H9 (cell line): ENCODE measurements at regions not wholly inside any gene's neighbourhood (a gene's known extent, or its start where the extent isn't known, plus 50 kb on each side); places are given as distances from the start of the nearest gene placed in this dataset.

ENCODE experiments used
- DNase-seq: peaks from one replicate; pipeline ENCODE4 v3.0.0-alpha.2; 2017
- H2AFZ ChIP-seq: one replicate; pipeline ENCODE4 v1.6.1; 2013; ENCODE audit warnings: mild to moderate bottlenecking, low read length, control low read depth, moderate library complexity
- H2AK5ac ChIP-seq: 2 replicates; pipeline ENCODE4 v1.6.1; 2013; ENCODE audit warnings: low read length, control low read depth, mixed read lengths; ENCODE audit not compliant: insufficient read length
- H2BK120ac ChIP-seq: one replicate; pipeline ENCODE4 v1.6.1; 2013; ENCODE audit warnings: low read depth, mild to moderate bottlenecking, low read length, control low read depth, inconsistent platforms; ENCODE audit not compliant: poor library complexity, severe bottlenecking
- H2BK12ac ChIP-seq: 2 replicates; pipeline ENCODE4 v1.6.1; 2013; ENCODE audit warnings: low read length, control low read depth, mixed read lengths, low read depth; ENCODE audit not compliant: insufficient read length
- H2BK15ac ChIP-seq: 2 replicates; pipeline ENCODE4 v1.6.1; 2013; ENCODE audit warnings: low read depth, low read length, control low read depth
- H2BK20ac ChIP-seq: one replicate; pipeline ENCODE4 v1.6.1; 2013; ENCODE audit warnings: low read depth, mild to moderate bottlenecking, low read length, control low read depth, inconsistent platforms; ENCODE audit not compliant: poor library complexity, severe bottlenecking
- H2BK5ac ChIP-seq: 2 replicates; pipeline ENCODE4 v1.6.1; 2013; ENCODE audit warnings: low read length, control low read depth, mixed read lengths; ENCODE audit not compliant: insufficient read length
- H3K14ac ChIP-seq: 2 replicates; pipeline ENCODE4 v1.6.1; 2013; ENCODE audit warnings: low read length, control low read depth; ENCODE audit not compliant: insufficient read depth
- H3K18ac ChIP-seq: 2 replicates; pipeline ENCODE4 v1.6.1; 2013; ENCODE audit warnings: low read depth, mild to moderate bottlenecking, mixed read lengths, low read length, control low read depth; ENCODE audit not compliant: insufficient read length
- H3K23ac ChIP-seq: 2 replicates; pipeline ENCODE4 v1.6.1; 2013; ENCODE audit warnings: low read length, control low read depth, mixed read lengths, low read depth; ENCODE audit not compliant: insufficient read length
- H3K23me2 ChIP-seq: 2 replicates; pipeline ENCODE4 v1.6.1; 2013; ENCODE audit warnings: low read depth, mild to moderate bottlenecking, mixed read lengths, low read length, control low read depth; ENCODE audit not compliant: insufficient read length, poor library complexity, severe bottlenecking
- H3K27ac ChIP-seq: 2 replicates; pipeline ENCODE4 v1.5.1; 2013; ENCODE audit warnings: low read length, control low read depth, mixed read lengths, low read depth; ENCODE audit not compliant: insufficient read length
- H3K27me3 ChIP-seq: 2 replicates; pipeline ENCODE4 v1.6.1; 2013; ENCODE audit warnings: low read length, control low read depth, inconsistent platforms; ENCODE audit not compliant: insufficient read depth
- H3K4ac ChIP-seq: 2 replicates; pipeline ENCODE4 v1.6.1; 2013; ENCODE audit warnings: low read depth, mild to moderate bottlenecking, control low read depth, inconsistent platforms, low read length, moderate library complexity
- H3K4me1 ChIP-seq: 2 replicates; pipeline ENCODE4 v1.6.1; 2013; ENCODE audit warnings: low read length, control low read depth, inconsistent platforms; ENCODE audit not compliant: insufficient read depth
- H3K4me2 ChIP-seq: 2 replicates; pipeline ENCODE4 v1.6.1; 2013; ENCODE audit warnings: low read length, control low read depth, mixed read lengths; ENCODE audit not compliant: insufficient read length, insufficient read depth
- H3K56ac ChIP-seq: 2 replicates; pipeline ENCODE4 v1.6.1; 2013; ENCODE audit warnings: low read depth, mild to moderate bottlenecking, mixed read lengths, low read length, control low read depth; ENCODE audit not compliant: insufficient read length
- H3K79me1 ChIP-seq: 2 replicates; pipeline ENCODE4 v1.6.1; 2013; ENCODE audit warnings: low read depth, mild to moderate bottlenecking, moderate library complexity, low read length, control low read depth, inconsistent platforms; ENCODE audit not compliant: insufficient read depth, poor library complexity, severe bottlenecking
- H3K79me2 ChIP-seq: 2 replicates; pipeline ENCODE4 v1.6.1; 2013; ENCODE audit warnings: low read length, control low read depth, inconsistent platforms; ENCODE audit not compliant: insufficient read depth
- H3K9ac ChIP-seq: 2 replicates; pipeline ENCODE4 v1.6.1; 2013; ENCODE audit warnings: low read length, control low read depth, mixed read lengths; ENCODE audit not compliant: insufficient read length; ENCODE audit errors: extremely low read depth
- H3K9me3 ChIP-seq: one replicate; pipeline ENCODE4 v1.6.1; 2013; ENCODE audit warnings: low read depth, low read length, inconsistent platforms; ENCODE audit not compliant: control insufficient read depth
- H3T11ph ChIP-seq: one replicate; pipeline ENCODE4 v1.6.1; 2013; ENCODE audit warnings: mild to moderate bottlenecking, low read length, control low read depth, inconsistent platforms
- H4K20me1 ChIP-seq: one replicate; pipeline ENCODE4 v1.6.1; 2013; ENCODE audit not compliant: control insufficient read depth, insufficient read length, insufficient read depth
- H4K5ac ChIP-seq: 2 replicates; pipeline ENCODE4 v1.6.1; 2013; ENCODE audit warnings: low read depth, mild to moderate bottlenecking, mixed read lengths, low read length, control low read depth; ENCODE audit not compliant: insufficient read length
- H4K8ac ChIP-seq: replicated peaks from 2 replicates; pipeline ENCODE4 v1.6.1; 2013; ENCODE audit warnings: low read length, control low read depth, mixed read lengths, low read depth; ENCODE audit not compliant: insufficient read length
- H4K91ac ChIP-seq: 2 replicates; pipeline ENCODE4 v1.6.1; 2013; ENCODE audit warnings: low read depth, mild to moderate bottlenecking, moderate library complexity, mixed read lengths, low read length, control low read depth; ENCODE audit not compliant: insufficient read length
- H3K27ac Mint-ChIP-seq, 3 experiments: 2 replicates in 2 of 3; 3 replicates in 1 of 3; pipeline ENCODE4 v1.8.0; 2020 to 2021; ENCODE audit warnings: mixed read lengths in 3 of 3, mild to moderate bottlenecking in 1 of 3, moderate library complexity in 1 of 3
- H3K27me3 Mint-ChIP-seq: 2 replicates; pipeline ENCODE4 v1.8.0; 2021; ENCODE audit warnings: low read depth, mild to moderate bottlenecking, moderate library complexity, mixed read lengths
- H3K36me3 Mint-ChIP-seq, 3 experiments: 2 replicates in 2 of 3; 3 replicates in 1 of 3; pipeline ENCODE4 v1.8.0; 2020 to 2021; ENCODE audit warnings: low read depth in 3 of 3, mixed read lengths in 3 of 3; ENCODE audit not compliant: insufficient read depth in 1 of 3
- H3K4me1 Mint-ChIP-seq, 2 experiments: 2 replicates each; pipeline ENCODE4 v1.8.0; 2020; ENCODE audit warnings: mixed read lengths in 2 of 2
- H3K4me3 Mint-ChIP-seq, 2 experiments: 2 replicates in 1 of 2; 3 replicates in 1 of 2; pipeline ENCODE4 v1.8.0; 2020 to 2021; ENCODE audit warnings: mild to moderate bottlenecking in 2 of 2, mixed read lengths in 2 of 2, moderate library complexity in 1 of 2
- H3K9me3 Mint-ChIP-seq, 2 experiments: 2 replicates in 1 of 2; 3 replicates in 1 of 2; pipeline ENCODE4 v1.8.0; 2020; ENCODE audit warnings: mild to moderate bottlenecking in 2 of 2, mixed read lengths in 2 of 2, moderate library complexity in 1 of 2
- WGBS: extraction: QIAGEN DNeasy Blood & Tissue Kit; methylation state at CpG from one replicate; pipeline ENCODE4 v1.1.7; 2013; ENCODE audit warnings: missing lambda C conversion rate, low lambda C conversion rate, mixed read lengths; ENCODE audit not compliant: insufficient read length; ENCODE audit errors: extremely low coverage; 5-methylcytosine and 5-hydroxymethylcytosine counted together
- TF ChIP-seq, protein P1 (sequence below): fragments of 200-600 bp; sonication (generic); conservative IDR thresholded peaks from 3 replicates; pipeline ENCODE4 v1.8.0; 2021; ENCODE audit warnings: antibody characterized with exemption, mild to moderate bottlenecking

DNA sequence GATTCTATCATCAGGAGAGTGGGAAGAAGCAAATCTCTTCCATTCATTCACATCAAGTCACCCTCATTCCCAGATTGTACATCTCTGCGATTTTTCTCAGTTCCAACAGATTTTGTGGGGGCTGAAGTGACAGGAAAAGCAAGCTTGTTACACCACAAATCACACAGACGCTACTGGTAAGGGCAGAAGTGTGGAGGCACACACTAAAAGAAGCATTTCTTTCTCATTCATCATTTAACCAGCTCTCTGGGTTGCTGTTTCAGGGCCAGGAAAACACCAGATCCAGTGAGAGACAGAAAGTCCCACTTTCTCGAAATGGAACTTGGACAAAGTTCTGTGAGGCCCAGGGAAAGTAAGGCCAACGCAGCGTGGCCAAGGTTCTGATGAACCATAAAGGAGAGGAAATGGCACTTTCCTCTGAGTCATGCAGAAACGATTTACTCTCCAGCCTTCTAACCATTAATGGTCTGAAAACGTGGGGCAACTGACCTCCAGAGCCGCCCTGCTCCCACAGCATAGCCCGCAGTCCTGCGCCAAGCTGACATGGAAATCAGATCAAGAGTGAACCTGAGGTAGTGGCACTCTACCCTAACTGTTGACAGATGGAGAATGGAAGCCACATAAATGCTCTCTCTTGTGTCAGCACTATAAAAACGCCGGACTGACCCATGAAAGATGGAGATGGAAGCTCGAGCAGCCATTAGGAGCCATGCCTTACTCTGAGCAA is 191.0 kb downstream of the C1D start:
- Histone ChIP-seq H3T11ph (no peak overlapping the region), H3K79me2 (no peaks in the 10 kb centered on the region), H3K18ac (no peak overlapping the region), H4K91ac (no peak overlapping the region), H3K4ac (no peak overlapping the region), H2BK20ac (no peak overlapping the region), H3K23me2 (no peaks in the 10 kb centered on the region), H4K8ac (no peak overlapping the region), H2BK5ac (no peak overlapping the region), H3K27me3 (no peaks in the 10 kb centered on the region), H2AK5ac (no peak overlapping the region), H3K9me3 (no peaks in the 10 kb centered on the region), H2BK15ac (no peak overlapping the region), H3K79me1 (no peaks in the 10 kb centered on the region), H3K27ac (no peak overlapping the region), H4K5ac (no peak overlapping the region), H3K4me1 (no peaks in the 10 kb centered on the region), H3K9ac (no peak overlapping the region), H3K4me2 (no peak overlapping the region), H2BK120ac (no peak overlapping the region), H2BK12ac (no peak overlapping the region), H3K56ac (no peak overlapping the region), H3K14ac (no peak overlapping the region), H3K23ac (no peak overlapping the region), H4K20me1 (no peaks in the 10 kb centered on the region), H2AFZ (no peak overlapping the region)
- peaks cover 0 to 8% (median 0%) of the 10 kb centered on the region in 3 experiments; a peak in 1 of 7 replicates for H3K36me3 Mint-ChIP-seq
- peaks cover 0 to 7% of the 10 kb centered on the region in 2 experiments; a peak in 2 of 5 replicates for H3K9me3 Mint-ChIP-seq
- TF ChIP-seq, protein P1, sequence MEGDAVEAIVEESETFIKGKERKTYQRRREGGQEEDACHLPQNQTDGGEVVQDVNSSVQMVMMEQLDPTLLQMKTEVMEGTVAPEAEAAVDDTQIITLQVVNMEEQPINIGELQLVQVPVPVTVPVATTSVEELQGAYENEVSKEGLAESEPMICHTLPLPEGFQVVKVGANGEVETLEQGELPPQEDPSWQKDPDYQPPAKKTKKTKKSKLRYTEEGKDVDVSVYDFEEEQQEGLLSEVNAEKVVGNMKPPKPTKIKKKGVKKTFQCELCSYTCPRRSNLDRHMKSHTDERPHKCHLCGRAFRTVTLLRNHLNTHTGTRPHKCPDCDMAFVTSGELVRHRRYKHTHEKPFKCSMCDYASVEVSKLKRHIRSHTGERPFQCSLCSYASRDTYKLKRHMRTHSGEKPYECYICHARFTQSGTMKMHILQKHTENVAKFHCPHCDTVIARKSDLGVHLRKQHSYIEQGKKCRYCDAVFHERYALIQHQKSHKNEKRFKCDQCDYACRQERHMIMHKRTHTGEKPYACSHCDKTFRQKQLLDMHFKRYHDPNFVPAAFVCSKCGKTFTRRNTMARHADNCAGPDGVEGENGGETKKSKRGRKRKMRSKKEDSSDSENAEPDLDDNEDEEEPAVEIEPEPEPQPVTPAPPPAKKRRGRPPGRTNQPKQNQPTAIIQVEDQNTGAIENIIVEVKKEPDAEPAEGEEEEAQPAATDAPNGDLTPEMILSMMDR = no peak
- H3K27me3 Mint-ChIP-seq = peaks cover 7% of the 10 kb centered on the region
- DNase-seq = no peak
- WGBS = no CpG with 5 or more reads among the region's 13 CpGs
- peaks cover 5 to 7% of the 10 kb centered on the region in 2 experiments for H3K4me1 Mint-ChIP-seq
- peak overlapping the region in 1 of 3 experiments; percentile 61; a peak in 1 of 7 replicates for H3K27ac Mint-ChIP-seq
- no peak overlapping the region for H3K4me3 Mint-ChIP-seq
